K562 (cell line): ENCODE measurements at regions not wholly inside any gene's neighbourhood (a gene's known extent, or its start where the extent isn't known, plus 50 kb on each side); places are given as distances from the start of the nearest gene placed in this dataset.

Experiments
- BRF2 ChIP-seq: IDR thresholded peaks from 3 replicates; pipeline ENCODE4 v1.6.1; 2011; ENCODE audit warnings: borderline replicate concordance, mild to moderate bottlenecking; ENCODE audit not compliant: insufficient read length, insufficient read depth
- CTCFL ChIP-seq: IDR thresholded peaks from 2 replicates; pipeline ENCODE4 v1.6.1; 2011; ENCODE audit warnings: borderline replicate concordance, low read depth, mild to moderate bottlenecking, moderate library complexity, low read length; ENCODE audit not compliant: insufficient read depth, poor library complexity, severe bottlenecking
- ERF ChIP-seq: fragments of 450-650 bp; formaldehyde crosslinking; IDR thresholded peaks from 2 replicates; pipeline ENCODE4 v1.4.0; 2020; ENCODE audit warnings: mild to moderate bottlenecking, mixed read lengths
- GTF2E2 ChIP-seq: fragments of 200-800 bp; sonication (Bioruptor generic); IDR thresholded peaks from 2 replicates; pipeline ENCODE4 v1.6.1; 2016; ENCODE audit warnings: missing genetic modification characterization, missing compliant biosample characterization
- HMG20B ChIP-seq: fragments of 250-450 bp; sonication (Bioruptor Pico); IDR thresholded peaks from 2 replicates; pipeline ENCODE4 v1.5.0; 2021; ENCODE audit warnings: mild to moderate bottlenecking
- NR0B1 ChIP-seq: fragments of 450-650 bp; IDR thresholded peaks from one replicate; pipeline ENCODE4 v1.6.1; 2018; ENCODE audit warnings: mild to moderate bottlenecking, moderate library complexity; ENCODE audit not compliant: partially characterized antibody
- RBM22 ChIP-seq: fragments of 200-400 bp; formaldehyde crosslinking; IDR thresholded peaks from 2 replicates; pipeline ENCODE4 v1.6.1; 2018; ENCODE audit warnings: low read length, low read depth; ENCODE audit not compliant: poor library complexity, severe bottlenecking
- RUNX1 ChIP-seq: sonication (generic); IDR thresholded peaks from 2 replicates; pipeline ENCODE4 v1.6.1; 2016; ENCODE audit warnings: antibody characterized with exemption, low read depth
- SMAD4 ChIP-seq: fragments of 250-450 bp; sonication (Bioruptor Pico); conservative IDR thresholded peaks from 2 replicates; pipeline ENCODE4 v1.8.0; 2021; ENCODE audit warnings: inconsistent platforms, mild to moderate bottlenecking, moderate library complexity
- SNAPC5 ChIP-seq: fragments of 250-450 bp; sonication (Bioruptor Pico); IDR thresholded peaks from 2 replicates; pipeline ENCODE4 v1.8.0; 2021; ENCODE audit warnings: moderate library complexity, mild to moderate bottlenecking, inconsistent platforms
- SRSF9 ChIP-seq: fragments of 200-400 bp; formaldehyde crosslinking; IDR thresholded peaks from 2 replicates; pipeline ENCODE4 v1.6.1; 2017; ENCODE audit warnings: low read depth, low read length, borderline replicate concordance
- USF2 ChIP-seq: sonication (generic); formaldehyde crosslinking; IDR thresholded peaks from 2 replicates; pipeline ENCODE4 v1.5.0; 2020; ENCODE audit warnings: missing genetic modification reagents
- XRCC3 ChIP-seq: fragments of 450-650 bp; IDR thresholded peaks from 2 replicates; pipeline ENCODE4 v1.6.1; 2017; ENCODE audit warnings: mild to moderate bottlenecking, moderate library complexity
- ZBTB8A ChIP-seq: fragments of 450-650 bp; IDR thresholded peaks from 2 replicates; pipeline ENCODE4 v1.6.1; 2018; ENCODE audit warnings: mild to moderate bottlenecking, moderate library complexity; ENCODE audit not compliant: partially characterized antibody
- ZNF175 ChIP-seq: fragments of 200-800 bp; sonication (Bioruptor generic); IDR thresholded peaks from 2 replicates; pipeline ENCODE4 v1.6.1; 2016; ENCODE audit warnings: low read depth, mild to moderate bottlenecking, missing genetic modification characterization, missing compliant biosample characterization
- ZNF395 ChIP-seq: fragments of 200-800 bp; sonication (Bioruptor generic); IDR thresholded peaks from 2 replicates; pipeline ENCODE4 v1.6.1; 2017; ENCODE audit warnings: missing genetic modification characterization, missing compliant biosample characterization
- ZNF518B ChIP-seq: fragments of 250-450 bp; sonication (Bioruptor Pico); IDR thresholded peaks from 2 replicates; pipeline ENCODE4 v1.5.0; 2021; ENCODE audit warnings: mild to moderate bottlenecking, moderate library complexity

GRCh38 chr5:164355267-164355830 is 849.9 kb downstream of the MAT2B start (continued):
- TF ChIP-seq ZNF395 (CRISPR knock-in tag) (no peak), HMG20B (CRISPR knock-in tag) (no peak), ZBTB8A (no peak), XRCC3 (no peak), ZNF175 (CRISPR knock-in tag) (no peak), SMAD4 (CRISPR knock-in tag) (no peak), SNAPC5 (CRISPR knock-in tag) (no peak), BRF2 (no peak), SRSF9 (no peak), ZNF518B (CRISPR knock-in tag) (no peak), ERF (CRISPR knock-in tag) (no peak), USF2 (CRISPR knock-in tag) (no peak), GTF2E2 (tag) (no peak), CTCFL (no peak), RUNX1 (no peak), NR0B1 (no peak), RBM22 (no peak)
